ENCODE measurements at regions not wholly inside any gene's neighbourhood (a gene's known extent, or its start where the extent isn't known, plus 50 kb on each side); places are given as distances from the start of the nearest gene placed in this dataset.

DNA sequence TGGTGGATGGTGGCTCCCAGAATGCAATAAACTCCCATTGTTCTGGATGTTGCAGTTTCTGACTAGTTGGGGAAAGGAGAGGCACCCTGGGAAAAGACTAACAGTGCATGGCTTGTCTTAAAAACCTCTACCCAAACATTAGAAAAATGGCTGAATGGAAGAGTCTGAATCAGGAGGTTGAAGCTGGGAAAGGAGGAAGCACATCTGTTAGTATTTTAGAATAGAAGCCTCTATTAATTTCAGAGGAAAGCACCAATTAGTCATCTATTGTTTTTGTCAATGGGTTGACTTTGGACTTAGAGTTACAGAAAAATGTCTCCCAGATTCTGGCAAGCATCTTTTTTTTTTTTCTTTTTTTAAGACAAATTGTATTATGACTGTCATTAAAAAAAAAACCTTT is 56.1 kb upstream of the ELMO1 start:
- DNase-seq, result no peak

DNA sequence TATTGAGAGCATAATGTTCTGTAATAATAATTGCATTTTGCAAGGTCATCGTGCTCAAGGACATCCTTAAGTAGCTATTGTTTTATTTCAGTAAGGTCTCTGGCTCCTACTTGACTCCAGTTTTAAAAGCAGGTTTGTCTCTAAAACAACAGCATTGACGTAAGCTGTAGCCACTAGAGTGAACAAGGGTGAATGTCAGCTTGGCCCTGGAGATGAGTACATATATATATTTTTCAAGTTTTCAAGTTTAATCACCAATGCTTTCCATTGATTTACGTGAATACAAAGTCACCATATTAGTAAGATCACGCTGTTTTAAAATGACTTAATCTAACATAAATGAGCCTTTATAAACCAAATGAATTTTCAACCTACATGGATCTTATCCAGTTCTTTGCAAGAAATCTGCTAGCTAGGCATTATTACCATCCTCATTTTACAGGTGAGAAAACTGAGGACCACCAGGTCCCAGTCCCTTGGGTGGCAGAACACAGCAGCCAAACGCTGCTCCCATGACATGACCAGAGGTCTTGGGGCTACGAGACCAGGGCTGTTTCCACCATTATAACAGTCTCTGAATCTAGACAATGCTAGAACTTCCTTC is 57.2 kb upstream of the ELMO1 start:
- no peak for DNase-seq

- no peak for DNase-seq
Observed at GRCh38 chr7:37508118-37508517, 59.5 kb upstream of the ELMO1 start.

DNA sequence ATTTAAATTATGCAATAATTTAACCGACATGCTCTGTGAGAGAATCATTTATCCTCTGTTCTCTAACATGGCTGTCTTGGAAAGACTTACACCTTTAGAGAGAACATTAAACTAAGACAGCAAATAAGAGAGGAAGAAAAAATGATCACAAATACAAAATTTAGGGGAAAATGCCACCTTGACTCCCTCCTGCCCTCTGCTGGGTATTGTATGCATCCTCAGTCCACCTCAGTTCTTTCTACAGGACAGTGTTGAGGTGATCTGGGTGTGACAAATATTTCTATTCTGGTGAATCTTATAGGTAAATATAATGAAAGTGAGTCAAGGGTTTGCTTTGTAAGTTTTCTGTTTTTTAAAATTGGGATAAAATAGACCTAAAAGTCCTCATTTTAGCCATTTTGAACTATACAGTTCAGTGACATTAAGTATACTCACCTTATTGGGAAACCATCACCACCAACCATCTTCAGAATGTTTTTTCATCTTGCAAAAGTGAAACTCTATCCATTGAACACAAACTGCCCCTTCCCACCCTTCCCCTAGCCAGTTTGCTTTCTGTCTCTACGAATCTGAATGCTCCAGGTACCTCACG is 61.5 kb upstream of the ELMO1 start:
- peak; percentile 2 for DNase-seq

DNA sequence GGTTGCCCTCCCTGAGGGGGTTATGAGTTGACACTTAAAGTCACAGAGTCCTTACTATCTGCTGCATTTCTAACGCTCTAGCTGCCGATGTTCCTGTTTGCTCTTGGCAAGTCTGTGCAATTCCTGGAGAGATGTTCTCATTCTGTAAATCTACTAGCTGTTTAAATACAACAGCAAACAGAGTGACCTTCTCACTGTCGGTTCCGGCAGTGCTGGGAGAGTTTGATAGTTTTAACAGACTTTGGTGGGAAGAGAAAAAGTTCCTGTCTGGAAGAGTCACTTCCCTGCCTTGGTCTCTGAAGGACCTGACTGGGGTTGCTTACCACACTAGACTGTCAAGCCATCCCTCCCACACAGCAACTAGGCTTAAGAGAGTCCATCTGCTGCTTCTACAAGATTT is 63.3 kb upstream of the ELMO1 start:
- DNase-seq, result no peak

DNA sequence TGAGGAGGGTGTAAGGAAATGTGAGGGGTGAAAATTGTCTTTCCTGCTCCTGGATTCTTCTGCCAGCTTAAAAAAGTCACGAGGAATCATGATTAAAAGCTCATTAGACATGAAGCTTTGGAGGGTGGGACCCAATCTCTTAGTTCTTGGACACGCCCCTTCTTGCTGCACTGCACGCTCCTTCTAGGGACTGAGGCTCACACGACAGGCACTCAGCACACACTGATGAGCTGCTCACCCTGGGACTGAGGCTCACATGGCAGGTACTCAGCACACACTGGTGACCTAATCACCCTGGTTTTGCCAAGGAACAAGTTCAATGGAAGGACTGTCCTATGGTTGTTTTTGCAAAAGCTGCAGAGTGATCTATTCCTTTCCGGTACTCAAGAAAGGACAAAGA is 65.8 kb upstream of the ELMO1 start:
- DNase-seq, result no peak

DNA sequence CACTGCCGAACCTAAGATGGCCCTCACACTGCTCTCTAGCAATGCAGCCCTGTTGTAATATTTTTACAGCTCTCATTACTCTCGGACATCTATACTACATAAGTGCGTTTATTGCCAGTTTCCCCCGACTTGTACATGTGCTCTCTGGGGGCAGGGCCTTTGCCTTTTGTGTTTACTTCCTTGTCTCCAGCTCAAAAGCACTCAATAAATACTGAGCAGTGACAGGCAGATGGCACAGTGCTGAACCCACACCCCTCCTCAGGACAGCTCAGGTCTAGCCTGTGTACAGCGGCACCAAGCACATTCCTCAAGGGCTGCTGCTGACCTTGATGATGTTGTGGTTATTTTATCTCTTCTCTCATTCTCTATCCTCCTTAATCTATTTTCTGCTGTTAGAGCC is 68.0 kb upstream of the ELMO1 start:
- no peak for DNase-seq

- DNase-seq, result no peak
Observed at GRCh38 chr7:37518266-37518665, 69.6 kb upstream of the ELMO1 start.

GRCh38 chr7:37524056-37524455 is 75.4 kb upstream of the ELMO1 start:
- DNase-seq, result no peak

GRCh38 chr7:37524797-37525196 is 76.1 kb upstream of the ELMO1 start:
- no peak for DNase-seq

DNA sequence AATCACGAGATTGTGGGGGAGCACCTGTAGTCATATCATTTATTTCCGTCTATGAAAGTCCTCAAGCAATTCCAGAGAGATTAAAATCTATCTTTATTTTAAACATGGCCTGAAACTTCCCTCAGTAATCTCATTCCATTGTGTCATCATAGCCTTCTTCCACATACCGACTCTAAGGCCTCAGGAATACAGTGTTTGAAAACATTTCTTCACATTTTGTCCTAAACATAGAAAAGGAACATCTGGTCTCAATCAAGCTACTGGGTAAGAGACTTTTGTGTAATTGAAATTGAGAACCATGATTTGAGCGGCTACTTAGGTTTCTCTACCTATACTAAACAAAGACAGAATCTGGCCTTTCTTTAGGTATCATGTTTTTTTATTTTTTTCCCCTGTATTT is 78.0 kb upstream of the ELMO1 start:
- DNase-seq, result no peak

DNA sequence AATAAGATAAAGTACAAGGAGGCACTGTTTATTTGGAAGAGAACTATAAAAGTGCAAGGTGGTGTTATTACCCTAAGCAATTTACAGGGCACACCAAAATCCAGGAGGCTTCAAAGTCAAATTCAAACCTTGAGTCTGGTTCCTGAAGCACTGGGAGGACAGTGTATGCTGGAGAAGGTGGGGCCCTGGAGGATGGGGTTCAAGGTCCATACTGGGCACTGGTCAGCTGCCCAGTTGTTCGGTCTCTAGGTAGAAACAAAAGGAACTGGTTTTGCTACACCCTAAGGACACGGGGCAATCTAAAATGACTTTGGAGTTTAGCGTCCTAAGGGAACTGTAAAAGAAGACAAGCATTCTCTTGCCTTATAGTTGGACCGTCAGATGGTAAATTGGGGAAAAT is 78.4 kb upstream of the ELMO1 start:
- DNase-seq, result no peak

DNA sequence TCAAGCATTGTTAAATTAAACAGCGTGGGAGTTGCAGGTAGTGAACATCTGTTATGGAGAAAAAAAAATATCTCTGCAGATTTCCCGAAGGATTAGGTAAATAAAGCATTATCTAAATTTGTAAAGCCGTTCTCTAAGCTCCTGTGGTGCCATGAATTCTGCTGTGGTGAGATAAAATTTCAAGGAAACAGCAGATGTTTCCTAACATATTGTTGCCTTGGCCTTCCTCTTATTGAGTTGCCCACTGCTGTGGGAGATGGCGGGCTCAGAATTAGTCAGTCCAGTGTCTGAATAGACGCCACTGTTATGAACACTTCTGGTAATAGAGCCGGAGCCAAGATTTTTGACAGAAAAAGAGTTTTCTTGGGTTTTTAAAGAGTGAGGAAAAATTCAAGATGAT is 82.6 kb upstream of the ELMO1 start:
- no peak for DNase-seq

DNA sequence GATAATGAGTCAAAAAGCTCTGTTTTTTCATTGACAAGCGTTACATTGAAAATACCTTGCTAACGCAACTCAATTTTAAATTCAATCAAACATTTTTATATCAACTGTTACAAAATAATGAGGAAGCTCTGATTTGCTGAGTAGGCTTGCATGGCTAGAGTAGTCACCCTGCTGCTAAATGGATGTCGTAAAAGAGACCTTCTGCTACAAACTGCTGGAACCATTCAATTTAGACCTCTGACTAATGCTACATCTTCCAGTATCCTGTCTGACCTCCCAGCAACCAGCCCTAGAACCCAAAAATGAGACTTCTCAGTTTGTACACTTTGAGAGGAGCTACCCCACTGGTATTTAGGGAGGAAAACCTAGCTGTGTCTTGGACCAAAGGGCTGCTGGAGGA is 84.0 kb upstream of the ELMO1 start:
- DNase-seq, result no peak

GRCh38 chr7:37534893-37535610 is 86.4 kb upstream of the ELMO1 start:
- DNase-seq, result no peak

- no peak for DNase-seq
Observed at GRCh38 chr7:37535841-37536240, 87.2 kb upstream of the ELMO1 start.

DNA sequence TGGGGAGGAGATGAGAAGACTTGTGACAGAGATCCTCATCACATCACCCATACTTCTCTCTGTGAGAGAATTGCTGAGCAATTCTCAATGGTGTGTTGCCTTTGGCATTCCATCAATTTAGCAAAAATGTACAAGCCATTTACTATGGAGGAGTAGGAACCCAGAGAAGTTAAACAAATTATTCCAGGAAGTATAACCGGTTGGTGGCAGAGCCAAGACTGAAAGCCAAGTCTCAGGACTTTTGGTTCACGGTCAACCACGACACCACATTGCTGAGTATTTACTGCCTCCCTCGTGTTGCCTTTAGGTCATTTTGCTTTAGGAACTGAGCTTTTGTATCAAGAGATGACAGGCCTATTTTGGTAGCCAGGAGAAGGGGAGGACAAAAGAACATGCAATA is 88.0 kb upstream of the ELMO1 start:
- no peak for DNase-seq

GRCh38 chr7:37537439-37537838 is 88.8 kb upstream of the ELMO1 start:
- DNase-seq, result no peak

DNA sequence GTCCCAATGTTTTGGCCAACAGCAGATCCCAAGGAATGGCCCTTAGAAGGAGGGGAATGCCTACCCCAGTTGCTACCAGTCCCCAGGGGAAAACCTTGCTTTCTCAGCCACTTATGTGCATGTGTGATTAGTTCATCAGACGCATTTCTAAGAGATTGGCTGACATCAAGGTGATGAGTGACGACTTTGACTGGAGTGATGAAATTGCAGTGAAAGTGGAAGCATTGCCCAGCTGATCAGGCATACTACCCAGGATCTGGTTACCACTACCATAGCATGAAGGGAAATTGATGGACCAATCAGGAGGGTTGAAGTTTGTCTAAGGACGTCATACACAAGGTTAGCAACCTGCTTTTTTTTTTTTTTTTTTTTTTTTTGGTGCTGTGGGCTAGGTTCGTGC is 90.3 kb upstream of the ELMO1 start:
- no peak for DNase-seq

- no peak for DNase-seq
Observed at GRCh38 chr7:37540917-37541316, 92.3 kb upstream of the ELMO1 start.

- DNase-seq, result no peak
Observed at GRCh38 chr7:37541810-37542443, 93.3 kb upstream of the ELMO1 start.

DNA sequence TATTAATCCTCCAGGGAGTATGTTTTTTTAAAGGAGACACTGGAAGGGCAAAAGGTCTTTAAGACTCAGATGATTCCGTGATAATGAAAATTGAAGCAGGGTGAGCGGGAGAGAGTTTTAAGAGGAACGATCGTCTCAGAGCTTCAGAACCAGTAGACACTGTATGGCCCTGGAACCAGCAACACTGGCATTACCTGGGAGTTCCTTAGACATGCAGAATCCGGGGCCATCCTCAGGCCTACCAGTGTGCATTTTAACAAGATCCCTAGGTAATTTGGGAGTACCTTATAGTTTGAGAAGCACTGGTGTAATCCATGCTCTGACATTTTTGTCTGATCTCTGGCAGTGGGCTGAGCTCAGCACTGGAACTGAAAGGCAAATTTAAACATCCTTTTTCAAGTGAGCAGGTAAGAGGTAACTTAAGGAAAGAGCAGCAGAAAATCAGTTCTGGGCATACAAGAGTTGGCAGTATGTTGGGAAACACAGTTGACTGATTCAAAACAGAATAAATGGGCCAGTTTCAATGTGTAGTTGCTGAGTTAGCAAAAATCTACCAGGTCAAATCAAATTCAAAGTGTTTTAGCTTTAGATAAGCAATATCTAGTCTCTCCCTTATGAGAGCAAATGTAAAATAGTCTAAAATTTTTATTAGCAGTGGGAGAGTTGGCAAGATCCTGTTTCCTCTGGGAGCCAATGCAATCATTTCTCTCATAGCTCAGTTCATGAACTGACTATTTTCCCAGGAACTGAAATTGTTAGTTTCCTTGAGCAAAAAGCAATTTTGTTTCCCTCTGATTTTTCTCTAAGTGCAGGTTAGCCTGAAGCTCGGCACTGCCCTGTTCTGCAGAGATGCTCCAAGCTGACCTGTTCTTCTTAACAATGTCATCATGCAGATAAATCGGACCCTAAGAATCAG is 97.2 kb upstream of the ELMO1 start:
- DNase-seq, result no peak

GRCh38 chr7:37546677-37547076 is 98.0 kb upstream of the ELMO1 start:
- DNase-seq, result no peak

All from NCI-H1092 treated with DMSO at 0.1 percent for 48 hours (cell line).